GM12878 (cell line): ENCODE measurements at regions not wholly inside any gene's neighbourhood (a gene's known extent, or its start where the extent isn't known, plus 50 kb on each side); places are given as distances from the start of the nearest gene placed in this dataset.

Experiments
- ATAC-seq: fragments of 200-7000 bp; cut with Tn5 transposase; 3 replicates; pipeline ENCODE4 v1.9.1; 2020; ENCODE audit warnings: mild to moderate bottlenecking, moderate library complexity
- BruUV-seq: library from RNA; stranded (reverse); fragments of 400-500 nt; replicated peaks from 2 replicates; lab custom pipeline; 2021; lab: Mats Ljungman, UMichigan
- CTCF ChIA-PET: fragments of 300-600 bp; sonication (Branson Sonifier 250); formaldehyde crosslinking; extraction: SDS; loops from one replicate; lab custom pipeline; 2021; ENCODE audit warnings: inconsistent platforms; lab: Yijun Ruan, JAX
- POLR2A ChIA-PET: fragments of 350-600 bp; formaldehyde crosslinking; extraction: SDS; loops from one replicate; lab custom pipeline; 2021; ENCODE audit warnings: inconsistent platforms; lab: Charles Lee
- RAD21 ChIA-PET: fragments of 300-600 bp; sonication (Branson Sonifier 250); formaldehyde crosslinking; loops from one replicate; lab custom pipeline; 2023; ENCODE audit warnings: antibody characterized with exemption; ENCODE audit not compliant: unreplicated experiment; lab: Charles Lee
- SMC1A ChIA-PET: fragments of 300-600 bp; sonication (Branson Sonifier 250); formaldehyde crosslinking; loops from one replicate; lab custom pipeline; 2023; ENCODE audit not compliant: unreplicated experiment, uncharacterized antibody; lab: Charles Lee
- DNase-seq: peaks from one replicate; pipeline ENCODE4 v3.0.0-alpha.2; 2011; ENCODE audit warnings: low read depth, low spot score
- FAIRE-seq: peaks from 3 replicates; lab custom pipeline; 2011; peaks lifted over from hg19 to GRCh38; lab: Jason Lieb, UNC
- H2AFZ ChIP-seq: 2 replicates; pipeline ENCODE4 v1.6.0; 2011; ENCODE audit warnings: low read depth, low read length, control low read depth; ENCODE audit not compliant: control insufficient read depth
- H3K27ac ChIP-seq: 2 replicates; pipeline ENCODE4 v1.5.1; 2011; ENCODE audit warnings: control low read depth; ENCODE audit not compliant: control insufficient read depth, insufficient read depth
- H3K27me3 ChIP-seq, 2 experiments: replicated peaks in 1 of 2; 2 replicates each; pipeline versions ENCODE4 v1.6.0 to v1.6.1; 2011; ENCODE audit warnings: low read length in 1 of 2; ENCODE audit not compliant: control insufficient read depth in 2 of 2, insufficient read depth in 2 of 2
- H3K36me3 ChIP-seq, 2 experiments: 2 replicates each; pipeline ENCODE4 v1.5.1; 2011; ENCODE audit warnings: low read length in 1 of 2; ENCODE audit not compliant: control insufficient read depth in 2 of 2, insufficient read depth in 2 of 2
- H3K4me1 ChIP-seq: 2 replicates; pipeline ENCODE4 v1.6.1; 2011; ENCODE audit warnings: mild to moderate bottlenecking, low read length, moderate library complexity, mixed read lengths; ENCODE audit not compliant: control insufficient read depth, insufficient read depth
- H3K4me2 ChIP-seq: 2 replicates; pipeline ENCODE4 v1.6.0; 2011; ENCODE audit warnings: control low read depth; ENCODE audit not compliant: control insufficient read depth, insufficient read depth
- H3K4me3 ChIP-seq: fragments of 200-600 bp; sonication (generic); 2 replicates; pipeline ENCODE4 v1.5.1; 2016
- H3K79me2 ChIP-seq: 2 replicates; pipeline ENCODE4 v1.6.0; 2011; ENCODE audit warnings: low read length; ENCODE audit not compliant: control insufficient read depth, insufficient read depth
- H3K9ac ChIP-seq: 2 replicates; pipeline ENCODE4 v1.8.0; 2011; ENCODE audit warnings: low read length, control low read depth, mixed read lengths; ENCODE audit not compliant: control insufficient read depth, insufficient read depth
- H3K9me3 ChIP-seq: replicated peaks from 3 replicates; pipeline ENCODE4 v1.5.1; 2011; ENCODE audit warnings: mild to moderate bottlenecking, low read length; ENCODE audit not compliant: control insufficient read depth, insufficient read depth
- H4K20me1 ChIP-seq: 2 replicates; pipeline ENCODE4 v1.6.0; 2011; ENCODE audit not compliant: control insufficient read depth, insufficient read depth
- ATF7 ChIP-seq: fragments of 450-650 bp; IDR thresholded peaks from 2 replicates; pipeline ENCODE4 v1.6.1; 2016; ENCODE audit warnings: low read depth, mild to moderate bottlenecking
- BACH1 ChIP-seq: fragments of 450-650 bp; IDR thresholded peaks from 2 replicates; pipeline ENCODE4 v1.6.1; 2017; ENCODE audit warnings: mild to moderate bottlenecking, borderline replicate concordance
- BCLAF1 ChIP-seq: fragments of 450-650 bp; IDR thresholded peaks from 2 replicates; pipeline ENCODE4 v1.6.1; 2017; ENCODE audit warnings: antibody characterized with exemption, mild to moderate bottlenecking, moderate library complexity
- CBX3 ChIP-seq: fragments of 200-600 bp; sonication (generic); IDR thresholded peaks from 2 replicates; pipeline ENCODE4 v1.6.1; 2016; ENCODE audit warnings: low read depth, borderline replicate concordance
- CEBPB ChIP-seq, 2 experiments: fragments of 150-350 bp in 1 of 2; IDR thresholded peaks; 2 replicates each; pipeline ENCODE4 v1.6.1; 2012 to 2014; ENCODE audit warnings: low read depth in 2 of 2, low read length in 2 of 2, borderline replicate concordance in 1 of 2, inconsistent platforms in 1 of 2
- E2F4 ChIP-seq: IDR thresholded peaks from 2 replicates; pipeline ENCODE4 v1.6.1; 2012; ENCODE audit warnings: low read depth, low read length, improper control_type of control experiment
- ELK1 ChIP-seq: IDR thresholded peaks from 2 replicates; pipeline ENCODE4 v1.6.1; 2012; ENCODE audit warnings: low read depth, low read length, improper control_type of control experiment
- HDGF ChIP-seq: fragments of 450-650 bp; IDR thresholded peaks from 2 replicates; pipeline ENCODE4 v1.6.1; 2016; ENCODE audit warnings: antibody characterized with exemption
- IKZF1 ChIP-seq: fragments of 450-650 bp; conservative IDR thresholded peaks from 2 replicates; pipeline ENCODE4 v1.6.1; 2017; ENCODE audit warnings: antibody characterized with exemption, mild to moderate bottlenecking
- IKZF2 ChIP-seq, 2 experiments: fragments of 450-650 bp; IDR thresholded peaks; 2 replicates each; pipeline ENCODE4 v1.6.1; 2017; ENCODE audit warnings: mild to moderate bottlenecking in 2 of 2, moderate library complexity in 2 of 2
- NKRF ChIP-seq: fragments of 450-650 bp; conservative IDR thresholded peaks from 2 replicates; pipeline ENCODE4 v1.6.1; 2017; ENCODE audit warnings: mild to moderate bottlenecking, moderate library complexity
- NR2C1 ChIP-seq: fragments of 450-650 bp; IDR thresholded peaks from 2 replicates; pipeline ENCODE4 v1.6.1; 2017; ENCODE audit warnings: antibody characterized with exemption, mild to moderate bottlenecking, moderate library complexity
- RBBP5 ChIP-seq: fragments of 200-600 bp; sonication (generic); conservative IDR thresholded peaks from 2 replicates; pipeline ENCODE4 v1.6.1; 2016
- SPI1 ChIP-seq: IDR thresholded peaks from 2 replicates; pipeline ENCODE4 v1.6.1; 2011; ENCODE audit warnings: low read depth, mild to moderate bottlenecking, low read length, moderate library complexity, borderline replicate concordance; ENCODE audit not compliant: insufficient read depth
- STAT1 ChIP-seq: fragments of 450-650 bp; conservative IDR thresholded peaks from 2 replicates; pipeline ENCODE4 v1.6.1; 2014; ENCODE audit warnings: antibody characterized with exemption, mild to moderate bottlenecking
- ZNF217 ChIP-seq: fragments of 450-650 bp; IDR thresholded peaks from 2 replicates; pipeline ENCODE4 v1.6.1; 2017; ENCODE audit warnings: antibody characterized with exemption, mild to moderate bottlenecking
- ZZZ3 ChIP-seq: IDR thresholded peaks from 2 replicates; pipeline ENCODE4 v1.6.1; 2011; ENCODE audit warnings: low read depth; ENCODE audit not compliant: control insufficient read depth, insufficient read length
- in situ Hi-C: fragments of 300-500 bp; cut with MboI; formaldehyde crosslinking; loops from 9 replicates; pipeline ENCODE4 v1.14.3; 2018; ENCODE audit warnings: mixed read lengths
- intact Hi-C: fragments of 100-400 bp; cut with micrococcal nuclease; formaldehyde crosslinking; loops from one replicate; pipeline ENCODE4 v1.14.2; 2022; ENCODE audit not compliant: unreplicated experiment

GRCh38 chr10:84049645-84050011, 89.7 kb upstream of the GHITM start:
- Histone ChIP-seq H3K4me1 (no peaks in the 10 kb centered on the region), H3K27me3 (peaks cover 1 to 3% of the 10 kb centered on the region in 2 experiments; a peak in 2 of 4 replicates), H3K27ac (no peak overlapping the region), H3K9me3 (no peaks in the 10 kb centered on the region), H3K4me3 (no peak overlapping the region), H3K79me2 (no peaks in the 10 kb centered on the region), H2AFZ (no peak overlapping the region), H3K4me2 (no peak overlapping the region), H3K36me3 (no peaks in the 10 kb centered on the region), H4K20me1 (no peaks in the 10 kb centered on the region), H3K9ac (no peak overlapping the region)
- DNase-seq, result no peak
- ChIA-PET SMC1A (no interaction called here), POLR2A (no interaction called here), RAD21 (interaction anchor here (0.6 kb wide), 1 partner anchor 1786 kb away, joined by 3 read pairs; no protein-coding TSS in a partner anchor), CTCF (interaction anchor here (0.6 to 1.3 kb wide), 3 partner anchors 14 to 730 kb away, joined by 3 to 4 read pairs (median 3); no protein-coding TSS in a partner anchor)
- in situ Hi-C loops (no loop called here), intact Hi-C loops (no loop called here)
- no TSS peak for BruUV-seq
- ATAC-seq, result no peak
- FAIRE-seq, result no peak
- TF ChIP-seq ZZZ3 (no peak), ZNF217 (no peak), STAT1 (no peak), ATF7 (no peak), BACH1 (no peak), NKRF (no peak), CEBPB (IDR thresholded peaks at IDR 0.05; ENCODE audit: borderline replicate concordance in 1 of 2, low read depth in 2 of 2, low read length in 2 of 2) (no peak), BCLAF1 (no peak), NR2C1 (no peak), IKZF2 (IDR thresholded peaks at IDR 0.05) (no peak), E2F4 (no peak), CBX3 (no peak), RBBP5 (no peak), SPI1 (no peak), IKZF1 (no peak), HDGF (no peak), ELK1 (no peak)
